HepG2 (cell line): ENCODE measurements at regions not wholly inside any gene's neighbourhood (a gene's known extent, or its start where the extent isn't known, plus 50 kb on each side); places are given as distances from the start of the nearest gene placed in this dataset.

Experiments
- ATAC-seq: fragments of 200-7000 bp; cut with Tn5 transposase; 3 replicates; pipeline ENCODE4 v1.9.1; 2020; ENCODE audit warnings: mild to moderate bottlenecking, moderate library complexity
- BruUV-seq: library from RNA; stranded (reverse); fragments of 400-500 nt; replicated peaks from 2 replicates; lab custom pipeline; 2021; lab: Mats Ljungman, UMichigan
- CTCF ChIA-PET: fragments of 300-600 bp; formaldehyde crosslinking; extraction: SDS; loops from one replicate; lab custom pipeline; 2021; ENCODE audit warnings: low total read pairs, inconsistent platforms, low intra/inter-chr PET ratio; lab: Yijun Ruan, JAX
- POLR2A ChIA-PET: fragments of 350-600 bp; sonication (Branson Sonifier 250); formaldehyde crosslinking; loops from one replicate; lab custom pipeline; 2020; ENCODE audit warnings: antibody characterized with exemption, inconsistent platforms; lab: Yijun Ruan, JAX
- DNase-seq: peaks from one replicate; pipeline ENCODE4 v3.0.0-alpha.2; 2015; ENCODE audit warnings: low spot score
- FAIRE-seq: peaks from 3 replicates; lab custom pipeline; 2011; peaks lifted over from hg19 to GRCh38; lab: Jason Lieb, UNC
- H2AFZ ChIP-seq: one replicate; pipeline ENCODE4 v1.6.1; 2011; ENCODE audit warnings: low read length, inconsistent platforms
- H3K27ac ChIP-seq: fragments of 300-600 bp; 3 replicates; pipeline ENCODE4 v1.8.0; 2011; ENCODE audit warnings: mixed run types, mild to moderate bottlenecking, mixed read lengths, low read length, inconsistent platforms; ENCODE audit not compliant: insufficient read depth; ENCODE audit errors: extremely low read length
- H3K27me3 ChIP-seq, 2 experiments: fragments of 200-600 bp in 1 of 2; 2 replicates in 1 of 2; 3 replicates in 1 of 2; pipeline versions ENCODE4 v1.6.0 to v1.8.0; 2011; ENCODE audit warnings: low read length in 2 of 2, mild to moderate bottlenecking in 2 of 2, moderate library complexity in 2 of 2, inconsistent platforms in 1 of 2; ENCODE audit not compliant: insufficient read depth in 2 of 2, control insufficient read depth in 1 of 2
- H3K36me3 ChIP-seq, 2 experiments: fragments of 200-600 bp in 1 of 2; replicated peaks in 1 of 2; 2 replicates in 1 of 2; 3 replicates in 1 of 2; pipeline versions ENCODE4 v1.5.1 to v1.8.0; 2011; ENCODE audit warnings: low read length in 2 of 2, inconsistent platforms in 1 of 2; ENCODE audit not compliant: insufficient read depth in 2 of 2, control insufficient read depth in 1 of 2
- H3K4me1 ChIP-seq: 2 replicates; pipeline ENCODE4 v1.5.1; 2012; ENCODE audit warnings: low read length, inconsistent platforms; ENCODE audit not compliant: insufficient read depth
- H3K4me2 ChIP-seq: 2 replicates; pipeline ENCODE4 v1.6.0; 2011; ENCODE audit warnings: low read depth, low read length, inconsistent platforms
- H3K4me3 ChIP-seq, 3 experiments: fragments of 200-600 bp in 1 of 3; sonication (generic), shearing (Covaris generic) in 1 of 3; replicated peaks in 1 of 3; 2 replicates each; pipeline ENCODE4 v1.5.1; 2011 to 2016; ENCODE audit warnings: low read length in 3 of 3, inconsistent platforms in 2 of 3, low read depth in 2 of 3, mild to moderate bottlenecking in 2 of 3, control low read depth in 1 of 3, mixed read lengths in 1 of 3; ENCODE audit not compliant: insufficient read depth in 1 of 3
- H3K79me2 ChIP-seq: one replicate; pipeline ENCODE4 v1.6.1; 2011; ENCODE audit warnings: low read length, inconsistent platforms; ENCODE audit not compliant: insufficient read depth
- H3K9ac ChIP-seq: 2 replicates; pipeline ENCODE4 v1.6.0; 2011; ENCODE audit warnings: mild to moderate bottlenecking, low read depth, low read length, inconsistent platforms; ENCODE audit not compliant: insufficient read depth
- H3K9me3 ChIP-seq: 2 replicates; pipeline ENCODE4 v1.5.1; 2012; ENCODE audit warnings: mild to moderate bottlenecking, low read length
- H4K20me1 ChIP-seq: 2 replicates; pipeline ENCODE4 v1.6.0; 2011; ENCODE audit warnings: inconsistent platforms, mild to moderate bottlenecking, low read length, moderate library complexity; ENCODE audit not compliant: insufficient read depth
- ERF ChIP-seq: IDR thresholded peaks from 2 replicates; pipeline ENCODE4 v1.6.1; 2018; ENCODE audit warnings: missing biosample characterization, missing genetic modification reagents
- ZNF749 ChIP-seq: sonication (generic); formaldehyde crosslinking; IDR thresholded peaks from 2 replicates; pipeline ENCODE4 v1.8.0; 2022; ENCODE audit warnings: mild to moderate bottlenecking, missing genetic modification reagents, moderate library complexity, borderline replicate concordance
- WGBS: methylation state at CpG from one replicate; pipeline ENCODE4 v1.1.6; 2017; ENCODE audit warnings: low lambda C conversion rate; 5-methylcytosine and 5-hydroxymethylcytosine counted together
- in situ Hi-C: cut with HindIII; loops from 2 replicates; pipeline ENCODE4 v1.10.0; 2017; ENCODE audit warnings: low pct_unique_long_range_greater_than_20kb; ENCODE audit not compliant: extremely low pct_ligation_motif_present
- intact Hi-C: fragments of 100-400 bp; cut with micrococcal nuclease; formaldehyde crosslinking; loops from one replicate; pipeline ENCODE4 v1.10.0; 2022; ENCODE audit not compliant: unreplicated experiment
- TF ChIP-seq, protein P1 (sequence below): sonication (generic); formaldehyde crosslinking; IDR thresholded peaks from 2 replicates; pipeline ENCODE4 v1.5.0; 2020; ENCODE audit warnings: missing genetic modification reagents
- TF ChIP-seq, protein P2 (sequence below): sonication (generic); formaldehyde crosslinking; IDR thresholded peaks from 2 replicates; pipeline ENCODE4 v1.5.0; 2020; ENCODE audit warnings: mild to moderate bottlenecking, missing genetic modification reagents

DNA sequence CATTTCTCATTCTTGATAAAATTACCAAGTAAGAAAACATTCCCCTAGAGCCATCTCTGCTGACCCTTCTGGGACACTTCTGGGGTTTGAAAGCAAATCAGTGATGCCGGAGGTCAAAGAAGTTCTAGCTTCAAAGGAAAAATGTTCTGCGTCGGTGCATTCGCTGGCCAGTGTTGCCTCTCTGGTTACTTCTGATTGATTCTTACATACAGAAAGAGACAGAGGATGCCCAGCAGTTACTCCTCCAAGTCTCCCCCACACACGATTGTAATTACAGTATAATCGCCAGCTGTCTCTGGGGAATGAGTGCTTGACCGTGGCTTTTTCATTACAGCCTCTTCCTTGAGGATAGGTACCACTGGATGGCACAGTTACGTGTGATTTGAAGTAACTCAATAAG, 150.9 kb downstream of the SNX19 start:
- intact Hi-C loops: no loop called here
- no peak for FAIRE-seq
- no TSS peak for BruUV-seq

More for the DNA sequence above, 150.9 kb downstream of the SNX19 start:
- no peak overlapping the region for H3K4me3 ChIP-seq
- 19% methylated on average over 6 of the region's 8 CpGs for WGBS
- no peaks in the 10 kb centered on the region for H3K79me2 ChIP-seq
- no peak overlapping the region for H2AFZ ChIP-seq
- no peaks in the 10 kb centered on the region for H4K20me1 ChIP-seq
- peaks cover 0 to 24% of the 10 kb centered on the region in 2 experiments; a peak in 1 of 5 replicates for H3K27me3 ChIP-seq
- no peaks in the 10 kb centered on the region for H3K9me3 ChIP-seq
- H3K4me2 ChIP-seq: no peak overlapping the region
- no peaks in the 10 kb centered on the region for H3K36me3 ChIP-seq
- DNase-seq: no peak
- CTCF ChIA-PET: no interaction called here
- TF ChIP-seq, protein P1, sequence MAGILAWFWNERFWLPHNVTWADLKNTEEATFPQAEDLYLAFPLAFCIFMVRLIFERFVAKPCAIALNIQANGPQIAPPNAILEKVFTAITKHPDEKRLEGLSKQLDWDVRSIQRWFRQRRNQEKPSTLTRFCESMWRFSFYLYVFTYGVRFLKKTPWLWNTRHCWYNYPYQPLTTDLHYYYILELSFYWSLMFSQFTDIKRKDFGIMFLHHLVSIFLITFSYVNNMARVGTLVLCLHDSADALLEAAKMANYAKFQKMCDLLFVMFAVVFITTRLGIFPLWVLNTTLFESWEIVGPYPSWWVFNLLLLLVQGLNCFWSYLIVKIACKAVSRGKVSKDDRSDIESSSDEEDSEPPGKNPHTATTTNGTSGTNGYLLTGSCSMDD (CRISPR knock-in tag): no peak
- TF ChIP-seq, protein P2, sequence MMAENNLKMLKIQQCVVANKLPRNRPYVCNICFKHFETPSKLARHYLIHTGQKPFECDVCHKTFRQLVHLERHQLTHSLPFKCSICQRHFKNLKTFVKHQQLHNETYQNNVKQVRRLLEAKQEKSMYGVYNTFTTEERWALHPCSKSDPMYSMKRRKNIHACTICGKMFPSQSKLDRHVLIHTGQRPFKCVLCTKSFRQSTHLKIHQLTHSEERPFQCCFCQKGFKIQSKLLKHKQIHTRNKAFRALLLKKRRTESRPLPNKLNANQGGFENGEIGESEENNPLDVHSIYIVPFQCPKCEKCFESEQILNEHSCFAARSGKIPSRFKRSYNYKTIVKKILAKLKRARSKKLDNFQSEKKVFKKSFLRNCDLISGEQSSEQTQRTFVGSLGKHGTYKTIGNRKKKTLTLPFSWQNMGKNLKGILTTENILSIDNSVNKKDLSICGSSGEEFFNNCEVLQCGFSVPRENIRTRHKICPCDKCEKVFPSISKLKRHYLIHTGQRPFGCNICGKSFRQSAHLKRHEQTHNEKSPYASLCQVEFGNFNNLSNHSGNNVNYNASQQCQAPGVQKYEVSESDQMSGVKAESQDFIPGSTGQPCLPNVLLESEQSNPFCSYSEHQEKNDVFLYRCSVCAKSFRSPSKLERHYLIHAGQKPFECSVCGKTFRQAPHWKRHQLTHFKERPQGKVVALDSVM (CRISPR knock-in tag): no peak
- TF ChIP-seq ERF (no peak), ZNF749 (no peak)
- TF ChIP-seq, all 625 proteins: peak for 0
- Histone ChIP-seq H3K4me1 (no peaks in the 10 kb centered on the region), H3K9ac (no peak overlapping the region), H3K27ac (no peak overlapping the region)
- in situ Hi-C loops: no loop called here
- POLR2A ChIA-PET: no interaction called here
- no peak for ATAC-seq
